GM12872 (cell line): ENCODE measurements at regions not wholly inside any gene's neighbourhood (a gene's known extent, or its start where the extent isn't known, plus 50 kb on each side); places are given as distances from the start of the nearest gene placed in this dataset.

Experiments
- TF ChIP-seq, protein P1 (sequence below): IDR thresholded peaks from 3 replicates; pipeline ENCODE4 v1.5.1; 2011; ENCODE audit warnings: low read depth, mild to moderate bottlenecking, low read length, moderate library complexity; ENCODE audit not compliant: insufficient read depth

DNA sequence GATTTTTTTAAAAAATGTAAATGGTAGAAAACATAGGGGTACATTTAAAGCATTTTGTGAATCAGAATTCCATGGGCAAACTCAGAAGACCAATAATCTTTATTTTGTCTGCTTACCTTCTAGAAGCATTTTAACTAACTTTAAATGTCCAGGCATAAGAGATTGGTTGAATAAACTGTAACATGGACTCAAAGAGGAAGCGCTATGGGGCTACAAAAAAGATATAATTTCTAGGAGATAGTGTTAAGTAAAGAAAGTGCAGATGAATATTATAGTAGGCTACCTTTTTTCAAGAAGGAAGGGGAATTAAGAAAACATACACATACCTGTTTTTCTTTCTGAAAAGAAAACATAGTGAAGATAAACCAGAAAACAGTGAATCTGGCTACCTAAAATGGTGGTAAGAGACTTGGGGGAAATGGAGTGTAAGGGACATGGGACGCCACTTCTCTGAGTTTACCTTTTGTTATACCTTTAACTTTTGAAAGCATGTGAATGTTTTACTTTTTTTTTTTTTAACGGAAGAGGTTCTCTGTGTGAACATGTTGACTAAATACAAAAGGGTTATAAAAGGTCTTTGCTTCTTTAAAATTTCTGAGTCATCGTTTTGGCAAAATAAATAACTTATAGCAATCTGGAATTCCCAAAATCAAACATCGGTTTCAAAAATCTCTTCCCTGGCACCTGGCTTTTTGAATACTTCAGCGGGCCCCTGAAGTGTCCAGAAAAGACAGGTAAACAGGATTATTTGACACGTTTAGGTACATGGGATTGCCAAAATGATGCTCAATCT lies 133.4 kb downstream of the OR2B2 start:
- TF ChIP-seq, protein P1, sequence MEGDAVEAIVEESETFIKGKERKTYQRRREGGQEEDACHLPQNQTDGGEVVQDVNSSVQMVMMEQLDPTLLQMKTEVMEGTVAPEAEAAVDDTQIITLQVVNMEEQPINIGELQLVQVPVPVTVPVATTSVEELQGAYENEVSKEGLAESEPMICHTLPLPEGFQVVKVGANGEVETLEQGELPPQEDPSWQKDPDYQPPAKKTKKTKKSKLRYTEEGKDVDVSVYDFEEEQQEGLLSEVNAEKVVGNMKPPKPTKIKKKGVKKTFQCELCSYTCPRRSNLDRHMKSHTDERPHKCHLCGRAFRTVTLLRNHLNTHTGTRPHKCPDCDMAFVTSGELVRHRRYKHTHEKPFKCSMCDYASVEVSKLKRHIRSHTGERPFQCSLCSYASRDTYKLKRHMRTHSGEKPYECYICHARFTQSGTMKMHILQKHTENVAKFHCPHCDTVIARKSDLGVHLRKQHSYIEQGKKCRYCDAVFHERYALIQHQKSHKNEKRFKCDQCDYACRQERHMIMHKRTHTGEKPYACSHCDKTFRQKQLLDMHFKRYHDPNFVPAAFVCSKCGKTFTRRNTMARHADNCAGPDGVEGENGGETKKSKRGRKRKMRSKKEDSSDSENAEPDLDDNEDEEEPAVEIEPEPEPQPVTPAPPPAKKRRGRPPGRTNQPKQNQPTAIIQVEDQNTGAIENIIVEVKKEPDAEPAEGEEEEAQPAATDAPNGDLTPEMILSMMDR = no peak

DNA sequence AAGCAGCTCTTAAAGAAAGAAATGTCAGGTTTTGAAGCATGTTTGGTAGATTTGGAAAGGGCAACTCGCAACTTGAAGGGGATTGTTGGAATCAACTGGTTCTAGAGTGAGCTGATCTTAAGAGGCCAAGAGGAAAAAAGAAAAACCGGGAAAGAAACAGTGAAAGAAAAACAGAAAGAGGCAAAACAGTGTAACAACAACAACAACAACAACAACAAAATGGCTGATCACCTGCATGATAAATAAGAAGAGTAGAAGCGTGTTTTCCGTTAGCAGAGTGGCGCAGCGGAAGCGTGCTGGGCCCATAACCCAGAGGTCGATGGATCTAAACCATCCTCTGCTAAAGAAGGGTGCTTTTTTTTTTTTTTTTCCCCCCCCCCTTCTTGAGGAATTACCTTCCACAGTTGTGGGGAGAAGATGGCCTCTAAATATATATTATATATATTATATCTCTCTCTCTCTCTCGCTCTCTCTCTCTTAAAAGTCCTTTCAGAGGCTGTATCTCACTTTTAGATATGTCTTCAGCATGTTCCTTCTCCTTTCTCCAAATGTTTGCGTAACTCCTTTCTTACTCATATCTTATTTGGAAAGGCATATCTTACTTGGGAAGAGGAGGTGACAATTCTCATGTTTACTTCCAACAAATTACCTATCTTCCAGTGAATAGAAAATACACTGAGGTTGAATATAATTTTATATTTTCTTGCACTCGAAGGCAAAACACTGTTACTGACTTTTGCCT lies 134.4 kb downstream of the OR2B2 start:
- TF ChIP-seq, protein P1 = no peak

GRCh38 chr6:27777126-27777525 lies 135.1 kb downstream of the OR2B2 start:
- TF ChIP-seq, protein P1 = no peak

- TF ChIP-seq, protein P1 = no peak
These were observed 135.7 kb downstream of the OR2B2 start for GRCh38 chr6:27776504-27776903.

- TF ChIP-seq, protein P1 = no peak
These were observed 136.4 kb downstream of the OR2B2 start for GRCh38 chr6:27775796-27776184.

DNA sequence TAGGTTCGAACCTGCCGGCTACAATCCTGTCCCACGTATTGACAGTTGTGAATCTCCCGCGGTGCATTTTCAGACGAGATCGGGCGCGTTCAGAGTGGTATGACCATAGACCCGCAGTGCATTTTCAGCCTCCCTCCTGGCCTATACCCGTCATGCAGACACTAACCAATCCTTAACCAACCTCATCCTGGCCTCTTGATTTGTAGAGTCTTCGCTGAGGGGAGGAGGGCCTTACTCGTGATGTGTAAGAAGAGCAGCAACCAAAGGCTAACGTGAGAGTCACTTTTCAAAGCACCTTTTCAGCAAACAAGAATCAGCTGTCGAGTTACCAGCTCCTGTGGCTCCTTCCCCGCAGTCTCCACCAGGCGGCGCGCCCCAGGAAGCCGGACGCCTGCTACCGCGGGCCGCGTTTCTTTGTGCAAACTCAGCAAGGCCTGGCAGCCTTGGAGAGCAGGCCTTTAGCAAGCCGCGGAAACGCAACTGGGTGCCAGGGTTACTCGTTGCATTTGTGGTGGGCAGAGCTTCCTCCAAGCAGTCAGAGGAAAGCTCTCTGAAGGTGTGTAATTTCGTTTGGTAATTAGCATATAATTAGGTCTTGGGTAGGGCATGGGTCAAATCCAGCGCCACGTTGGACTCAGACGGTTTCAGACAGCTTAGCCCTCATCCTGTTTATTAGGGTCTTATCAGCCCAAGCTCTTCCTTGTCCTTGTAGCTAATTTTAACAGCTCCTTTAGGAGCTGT lies 139.8 kb downstream of the OR2B2 start:
- TF ChIP-seq, protein P1 = peak; percentile 95

- TF ChIP-seq, protein P1 = no peak
These were observed 141.0 kb downstream of the OR2B2 start for GRCh38 chr6:27771235-27771634.
